SH-SY5Y (cell line): ENCODE measurements at regions not wholly inside any gene's neighbourhood (a gene's known extent, or its start where the extent isn't known, plus 50 kb on each side); places are given as distances from the start of the nearest gene placed in this dataset.

ENCODE experiments used
- GATA2 ChIP-seq: IDR thresholded peaks from 2 replicates; pipeline ENCODE4 v1.6.1; 2011; ENCODE audit warnings: mild to moderate bottlenecking, low read depth, low read length
- GATA3 ChIP-seq: IDR thresholded peaks from 2 replicates; pipeline ENCODE4 v1.6.1; 2011; ENCODE audit warnings: low read depth, mild to moderate bottlenecking, low read length, moderate library complexity

DNA sequence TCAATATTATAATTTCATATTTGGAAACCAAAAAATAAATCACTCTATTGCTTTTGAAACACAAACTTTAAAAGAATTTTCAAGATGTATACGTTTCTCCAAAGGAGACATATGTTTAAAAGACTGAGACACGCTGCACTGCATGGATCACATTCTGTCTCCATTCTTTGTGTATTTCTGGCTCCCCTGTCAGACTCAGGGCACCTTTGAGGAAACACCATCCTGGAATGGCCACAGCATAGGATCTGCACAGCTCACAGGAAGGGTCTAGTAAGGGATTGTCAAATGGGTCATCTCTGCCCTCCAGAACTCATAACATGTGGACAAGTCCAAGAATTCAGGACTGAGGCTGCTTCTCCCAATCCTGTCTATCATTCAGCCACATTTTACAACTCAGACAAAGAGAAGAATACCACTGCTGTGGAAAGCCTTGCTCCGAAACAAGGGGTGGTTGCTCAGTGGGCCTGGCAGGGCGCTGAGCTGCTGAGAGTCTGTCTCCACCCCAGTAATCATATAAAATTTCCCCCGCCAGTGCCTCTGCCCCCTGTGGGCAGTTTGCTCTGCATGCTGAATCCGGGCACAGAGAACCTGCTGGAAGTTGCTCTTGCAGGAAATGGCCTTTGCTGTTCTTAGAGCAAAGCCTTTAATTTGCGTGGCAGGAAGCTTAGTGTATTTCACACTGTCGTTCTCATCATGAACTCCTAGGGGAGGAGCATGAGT is 85.3 kb upstream of the KLHL29 start:
- TF ChIP-seq GATA2, result no peak
- TF ChIP-seq GATA3, result no peak

DNA sequence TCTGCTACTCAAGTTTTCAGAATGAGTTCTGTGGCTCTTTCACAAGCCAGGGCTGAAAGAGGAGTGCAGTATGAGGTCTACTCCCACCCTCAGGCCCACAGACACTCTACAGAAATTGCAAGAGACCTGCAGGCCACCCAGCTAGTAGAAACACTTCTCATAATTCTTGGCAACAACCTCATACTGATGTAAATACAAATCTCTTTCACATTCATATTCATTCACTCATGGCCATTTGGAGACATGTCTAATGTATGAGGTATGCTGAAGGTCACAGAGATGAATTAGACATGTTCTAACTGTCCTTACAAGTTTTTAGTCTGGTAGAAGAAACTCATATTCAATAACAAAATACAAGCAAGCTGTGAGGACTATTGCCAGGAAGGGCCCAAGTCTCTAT is 83.8 kb upstream of the KLHL29 start:
- TF ChIP-seq GATA3 (no peak), GATA2 (no peak)

GRCh38 chr2:23302591-23302990 is 82.4 kb upstream of the KLHL29 start:
- TF ChIP-seq GATA2, result no peak
- TF ChIP-seq GATA3, result no peak

GRCh38 chr2:23306401-23306800 is 78.6 kb upstream of the KLHL29 start:
- no peak for TF ChIP-seq GATA3
- no peak for TF ChIP-seq GATA2

- no peak for TF ChIP-seq GATA3
- no peak for TF ChIP-seq GATA2
Observed at GRCh38 chr2:23311186-23311585, 73.8 kb upstream of the KLHL29 start.

GRCh38 chr2:23312996-23313606 is 71.9 kb upstream of the KLHL29 start:
- TF ChIP-seq GATA2 (no peak), GATA3 (no peak)

- no peak for TF ChIP-seq GATA3
- no peak for TF ChIP-seq GATA2
Observed at GRCh38 chr2:23314687-23315086, 70.3 kb upstream of the KLHL29 start.

GRCh38 chr2:23320058-23320457 is 64.9 kb upstream of the KLHL29 start:
- no peak for TF ChIP-seq GATA2
- TF ChIP-seq GATA3, result no peak

DNA sequence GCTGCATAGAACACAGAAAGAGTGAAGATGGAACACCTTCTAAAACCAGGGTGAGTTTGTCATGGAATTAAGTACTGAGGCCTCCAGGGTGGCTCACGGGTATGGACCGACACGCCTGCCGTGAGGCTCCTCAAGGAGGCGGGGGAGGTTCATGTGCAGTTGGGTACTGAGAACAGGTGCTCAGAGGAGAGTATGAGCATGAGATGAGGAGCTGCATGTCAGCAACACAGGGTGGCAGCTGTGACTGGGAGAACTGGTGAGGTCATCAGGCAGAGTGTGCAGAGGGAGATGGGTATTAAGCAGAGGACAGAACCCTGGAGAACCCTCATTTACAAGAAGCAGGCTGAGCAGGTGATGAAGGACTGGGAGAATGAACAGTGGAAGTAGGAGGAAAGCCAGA is 63.2 kb upstream of the KLHL29 start:
- TF ChIP-seq GATA2 (no peak), GATA3 (no peak)

GRCh38 chr2:23322567-23323197 is 62.3 kb upstream of the KLHL29 start:
- TF ChIP-seq GATA2 (no peak), GATA3 (no peak)

DNA sequence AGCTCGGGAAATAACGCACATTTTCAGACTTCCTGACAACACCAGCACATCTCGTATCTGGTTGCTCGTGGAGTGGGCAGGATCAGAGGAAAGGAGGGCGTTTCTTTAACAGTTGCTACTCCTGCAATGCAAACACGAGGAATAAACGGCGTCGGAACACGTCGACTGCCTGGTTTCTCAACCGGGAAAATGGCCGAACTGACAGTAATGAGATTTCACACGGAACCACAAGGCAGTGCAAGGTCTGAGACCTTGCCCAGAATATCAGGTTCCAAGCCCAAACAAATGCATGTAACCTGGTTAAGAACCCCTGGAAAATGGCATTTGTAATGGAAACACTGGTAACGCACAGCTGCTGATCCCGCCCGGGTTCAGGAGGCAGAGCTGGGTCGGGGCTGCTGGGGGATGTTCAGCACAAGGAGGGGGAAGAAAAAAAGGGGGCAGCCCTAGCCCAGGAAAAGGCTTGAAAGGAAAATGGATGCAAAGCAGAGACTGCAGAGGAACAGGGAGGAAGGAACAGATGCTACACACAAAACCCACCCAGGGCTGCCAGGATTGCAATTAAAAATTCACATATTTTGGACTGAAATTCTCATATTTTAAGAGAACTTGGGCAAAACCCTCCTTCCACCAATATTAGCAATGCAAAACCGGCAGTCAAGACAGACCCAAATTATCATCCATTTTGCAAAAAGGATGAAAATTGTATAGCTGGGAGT is 61.6 kb upstream of the KLHL29 start:
- TF ChIP-seq GATA2, result no peak
- no peak for TF ChIP-seq GATA3

GRCh38 chr2:23323917-23324680 is 60.9 kb upstream of the KLHL29 start:
- TF ChIP-seq GATA2, result no peak
- no peak for TF ChIP-seq GATA3

GRCh38 chr2:23326330-23326729 is 58.6 kb upstream of the KLHL29 start:
- no peak for TF ChIP-seq GATA2
- TF ChIP-seq GATA3, result no peak

GRCh38 chr2:23327416-23327815 is 57.6 kb upstream of the KLHL29 start:
- no peak for TF ChIP-seq GATA3
- TF ChIP-seq GATA2, result no peak

DNA sequence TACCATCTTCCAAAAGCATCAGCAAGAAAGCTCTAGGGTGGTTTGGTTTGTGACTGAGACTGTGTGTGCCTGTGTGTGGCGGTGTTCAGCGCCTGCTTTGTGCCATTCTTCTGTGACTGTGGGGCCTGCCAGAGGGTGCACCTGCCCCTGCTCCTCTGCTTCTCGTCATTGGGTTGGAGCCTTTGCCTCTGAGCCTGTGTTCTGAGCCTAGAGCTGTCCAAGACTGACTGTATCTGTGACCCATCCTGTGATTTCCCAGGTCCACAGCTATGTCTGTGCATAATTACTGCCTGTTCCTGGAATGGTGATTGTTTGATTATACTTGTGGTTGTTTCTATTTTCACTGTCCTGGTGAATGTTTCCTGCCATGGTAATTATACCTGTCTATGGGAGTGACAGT is 57.1 kb upstream of the KLHL29 start:
- TF ChIP-seq GATA2 (no peak), GATA3 (no peak)
